Omental fat pad (tissue), 3 donors: ENCODE measurements at regions not wholly inside any gene's neighbourhood (a gene's known extent, or its start where the extent isn't known, plus 50 kb on each side); places are given as distances from the start of the nearest gene placed in this dataset.

Experiments
- ATAC-seq: fragments of 150-250 bp; one replicate; pipeline ENCODE4 v1.9.1; 2016; ENCODE audit warnings: mild to moderate bottlenecking, moderate library complexity; ENCODE audit not compliant: low FRiP score
- DNase-seq: peaks from one replicate; pipeline ENCODE4 v3.0.0-alpha.2; 2019; ENCODE audit warnings: low spot score
- CTCF ChIP-seq, 3 donors: fragments of 450-650 bp; IDR thresholded peaks; one replicate each; pipeline ENCODE4 v1.5.1; 2016 to 2017; ENCODE audit warnings: antibody characterized with exemption in 3 of 3, mild to moderate bottlenecking in 3 of 3, moderate library complexity in 2 of 3

DNA sequence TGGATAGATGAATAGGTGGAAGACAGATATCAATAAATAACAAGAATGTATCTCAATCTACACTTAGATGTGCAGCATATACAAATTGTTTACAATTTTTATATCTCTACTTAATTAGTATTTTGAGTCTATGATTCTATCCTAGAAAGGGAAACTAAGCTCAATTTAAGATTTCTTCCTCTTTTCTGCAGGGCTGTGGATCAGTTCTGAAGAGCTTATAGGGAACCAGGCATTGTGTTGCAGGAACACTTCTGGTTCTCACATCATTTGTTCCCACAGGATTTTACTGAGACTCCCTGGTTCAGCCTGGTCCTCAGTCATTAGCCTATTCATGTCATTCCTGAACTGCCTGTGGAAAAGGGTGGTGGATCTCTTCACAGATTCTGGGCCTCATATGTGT, 105.8 kb downstream of the TNFSF18 start:
- DNase-seq, result no peak
- TF ChIP-seq CTCF (IDR thresholded peaks at IDR 0.05), result no peak
- ATAC-seq, result no peak

DNA sequence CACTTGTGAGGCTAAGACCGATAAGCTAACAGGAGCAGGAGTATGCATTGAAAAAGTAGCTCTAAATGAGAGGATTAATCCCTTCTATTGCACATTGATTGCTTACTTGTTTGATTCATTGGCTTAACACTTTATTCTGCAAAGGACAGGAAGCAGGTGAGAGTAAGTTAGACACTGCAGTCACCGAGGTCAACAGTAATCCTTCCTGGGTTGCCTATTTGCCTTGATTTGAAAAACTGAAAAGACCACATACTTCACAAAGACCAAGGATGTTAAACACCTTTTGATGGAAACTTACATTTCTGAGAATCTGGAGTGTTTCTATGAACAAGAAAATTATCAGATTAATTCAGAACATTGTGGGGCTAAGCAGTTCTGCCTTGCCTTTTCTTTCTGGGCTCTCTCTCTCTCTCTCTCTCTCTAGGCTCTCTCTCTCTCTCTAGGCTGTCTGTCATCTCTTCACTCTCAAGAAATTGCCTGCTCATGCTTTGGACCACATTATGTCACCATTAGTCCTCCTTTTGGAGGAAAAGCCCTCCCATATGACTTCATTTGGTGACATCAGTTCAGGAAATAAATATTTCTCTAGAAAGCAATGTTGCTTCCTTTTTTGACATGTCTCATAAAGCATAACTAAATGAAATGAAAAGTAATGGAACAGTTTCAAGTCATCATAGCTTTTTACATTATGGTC, 103.8 kb downstream of the TNFSF18 start:
- ATAC-seq (no peak), DNase-seq (no peak)
- TF ChIP-seq CTCF (IDR thresholded peaks at IDR 0.05), result no peak

DNA sequence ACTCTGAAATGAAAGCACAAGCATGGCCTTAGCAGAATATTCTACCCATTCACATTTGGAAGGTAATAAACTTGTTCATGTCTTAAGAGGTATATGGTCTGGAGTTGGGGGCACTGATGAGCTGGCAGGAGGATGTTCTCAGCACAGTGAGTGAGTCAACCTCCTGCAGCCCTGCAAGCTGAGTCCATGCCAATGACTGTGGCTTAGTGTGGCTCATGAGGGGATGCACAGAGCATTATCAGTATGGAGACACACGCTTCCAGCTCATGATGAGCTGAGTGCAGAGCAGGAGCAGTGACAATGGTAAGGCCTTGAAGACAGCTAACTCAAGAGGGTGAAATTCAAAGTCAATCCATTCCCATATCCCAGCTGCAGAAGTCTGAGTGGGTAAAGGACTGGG, 102.3 kb downstream of the TNFSF18 start:
- no peak for ATAC-seq
- TF ChIP-seq CTCF (IDR thresholded peaks at IDR 0.05), result no peak
- DNase-seq, result no peak

GRCh38 chr1:172949096-172949495, 101.6 kb downstream of the TNFSF18 start:
- DNase-seq, result no peak
- ATAC-seq, result no peak
- no peak for TF ChIP-seq CTCF (IDR thresholded peaks at IDR 0.05)

DNA sequence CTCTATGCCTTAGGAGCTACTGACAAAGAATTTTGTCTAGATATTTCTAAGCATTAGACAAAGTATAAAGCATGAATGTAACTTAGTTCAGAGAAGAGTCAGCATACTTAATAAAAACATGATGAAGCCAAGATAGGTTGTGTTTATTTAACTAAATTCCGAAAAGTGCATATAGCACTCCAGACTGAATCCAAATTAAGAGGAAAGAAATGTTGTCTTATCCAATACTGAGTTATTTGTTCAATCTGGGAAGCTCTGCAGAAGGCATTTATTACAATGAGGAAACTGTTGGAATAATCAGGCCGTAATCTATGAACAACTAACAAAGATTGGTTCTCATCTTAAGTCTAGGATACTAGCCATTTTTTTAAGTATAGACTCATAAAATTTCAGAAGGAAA, 100.2 kb downstream of the TNFSF18 start:
- ATAC-seq (no peak), DNase-seq (no peak)
- TF ChIP-seq CTCF (IDR thresholded peaks at IDR 0.05), result no peak

DNA sequence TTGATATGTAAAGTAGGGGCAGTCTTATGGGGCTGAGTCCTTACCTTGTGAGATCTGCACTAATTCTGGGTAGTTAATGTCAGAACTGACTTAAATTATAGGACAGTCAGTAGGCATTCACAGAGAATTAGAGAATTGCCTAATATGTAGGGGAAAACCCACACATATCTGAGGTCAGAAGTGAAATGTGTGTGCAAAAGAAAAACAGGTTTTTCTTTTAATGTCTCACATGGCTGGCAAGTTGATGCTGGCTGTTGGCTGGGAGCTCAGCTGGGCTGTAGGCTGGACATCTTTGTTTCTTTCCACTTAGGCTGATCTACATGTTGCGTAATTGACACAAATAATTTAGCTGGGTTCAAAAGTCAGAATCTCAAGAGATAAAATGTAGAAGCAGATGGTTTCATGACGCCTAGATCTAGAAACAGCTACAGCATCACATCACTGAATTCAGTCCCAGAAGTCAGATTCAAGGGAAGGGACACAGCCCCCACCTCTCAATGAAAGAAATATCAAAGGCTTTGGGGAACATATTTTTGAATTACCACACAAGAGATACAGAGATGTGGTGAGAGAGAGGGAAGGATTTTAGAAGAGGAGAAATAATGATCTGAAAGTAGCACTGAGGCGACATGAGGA, 98.9 kb downstream of the TNFSF18 start:
- ATAC-seq, result peak; percentile 85
- no peak for TF ChIP-seq CTCF (IDR thresholded peaks at IDR 0.05)
- DNase-seq, result no peak

- no peak for TF ChIP-seq CTCF (IDR thresholded peaks at IDR 0.05)
- no peak for DNase-seq
- no peak for ATAC-seq
These were observed 98.2 kb downstream of the TNFSF18 start for GRCh38 chr1:172952516-172952915.
